ENCODE measurements at regions not wholly inside any gene's neighbourhood (a gene's known extent, or its start where the extent isn't known, plus 50 kb on each side); places are given as distances from the start of the nearest gene placed in this dataset.

GRCh38 chr20:50353289-50353961, 156.8 kb upstream of the PTPN1 start:
- TF ChIP-seq POLR2A (IDR thresholded peaks at IDR 0.05; ENCODE audit: low read depth) (no peak), CTCF (IDR thresholded peaks at IDR 0.05) (no peak)

Data from esophagus muscularis mucosa (tissue), 3 donors.